Prostate gland (tissue), 2 donors: ENCODE measurements at regions not wholly inside any gene's neighbourhood (a gene's known extent, or its start where the extent isn't known, plus 50 kb on each side); places are given as distances from the start of the nearest gene placed in this dataset.

Experiments
- DNase-seq: peaks from one replicate; pipeline ENCODE4 v3.0.0-alpha.2; 2019; ENCODE audit warnings: low spot score
- H3K27ac ChIP-seq, 2 donors: fragments of 200-600 bp; sonication (generic); 2 replicates each; pipeline ENCODE4 v1.5.1; 2017 to 2019
- H3K27me3 ChIP-seq: fragments of 200-600 bp; sonication (generic); replicated peaks from 2 replicates; pipeline ENCODE4 v1.5.1; 2019; ENCODE audit not compliant: insufficient read depth
- H3K36me3 ChIP-seq, 2 donors: fragments of 200-600 bp; sonication (generic); 1 replicate in 1 of 2; 2 replicates in 1 of 2; pipeline versions ENCODE4 v1.5.1 to v1.8.1; 2017 to 2019
- H3K4me1 ChIP-seq: fragments of 200-600 bp; sonication (generic); replicated peaks from 2 replicates; pipeline ENCODE4 v1.5.1; 2019
- H3K4me3 ChIP-seq, 2 donors: fragments of 200-600 bp; sonication (generic); 2 replicates each; pipeline ENCODE4 v1.5.1; 2017 to 2019
- H3K9me3 ChIP-seq: fragments of 200-600 bp; sonication (generic); 2 replicates; pipeline ENCODE4 v1.5.1; 2017
- CTCF ChIP-seq, 4 experiments: fragments of 200-600 bp in 2 of 4; fragments of 450-650 bp in 2 of 4; sonication (generic) in 2 of 4; IDR thresholded peaks; 1 replicate in 3 of 4; 2 replicates in 1 of 4; pipeline ENCODE4 v1.5.1; 2016 to 2019; ENCODE audit warnings: antibody characterized with exemption in 4 of 4, mild to moderate bottlenecking in 2 of 4, moderate library complexity in 2 of 4
- POLR2A ChIP-seq: fragments of 450-650 bp; IDR thresholded peaks from one replicate; pipeline ENCODE4 v1.6.1; 2016; ENCODE audit warnings: antibody characterized with exemption, mild to moderate bottlenecking
- POLR2AphosphoS5 ChIP-seq: sonication (generic); formaldehyde crosslinking; IDR thresholded peaks from one replicate; pipeline ENCODE4 v1.6.1; 2017; ENCODE audit warnings: antibody characterized with exemption
- WGBS: methylation state at CpG from one replicate; pipeline ENCODE4 v1.1.5; 2018; 5-methylcytosine and 5-hydroxymethylcytosine counted together
- intact Hi-C: fragments of 100-400 bp; cut with DNase I; formaldehyde crosslinking; loops from one replicate; pipeline ENCODE4 v1.14.2; 2022

GRCh38 chr18:4807604-4808293 is 352.6 kb upstream of the DLGAP1 start:
- Histone ChIP-seq H3K27ac (no peak overlapping the region), H3K4me1 (no peaks in the 10 kb centered on the region), H3K27me3 (no peaks in the 10 kb centered on the region), H3K36me3 (no peaks in the 10 kb centered on the region), H3K9me3 (no peaks in the 10 kb centered on the region), H3K4me3 (no peak overlapping the region)
- intact Hi-C loops: no loop called here
- no peak for DNase-seq
- WGBS: 87% methylated on average over 18 of the region's 18 CpGs
- TF ChIP-seq POLR2AphosphoS5 (no peak), CTCF (IDR thresholded peaks at IDR 0.05) (no peak), POLR2A (no peak)

- no peak overlapping the region for H3K4me3 ChIP-seq
- TF ChIP-seq POLR2A (no peak), CTCF (IDR thresholded peaks at IDR 0.05) (no peak), POLR2AphosphoS5 (no peak)
- H3K4me1 ChIP-seq: no peaks in the 10 kb centered on the region
- no peak overlapping the region for H3K27ac ChIP-seq
- no peaks in the 10 kb centered on the region for H3K9me3 ChIP-seq
- no peaks in the 10 kb centered on the region for H3K27me3 ChIP-seq
- no peak for DNase-seq
- intact Hi-C loops: no loop called here
- WGBS: 96% methylated on average over 1 of the region's 1 CpG
- no peaks in the 10 kb centered on the region for H3K36me3 ChIP-seq
Measured at GRCh38 chr18:4806331-4806730, 351.2 kb upstream of the DLGAP1 start.

- intact Hi-C loops: no loop called here
- H3K27me3 ChIP-seq: no peaks in the 10 kb centered on the region
- TF ChIP-seq POLR2A (no peak), POLR2AphosphoS5 (no peak), CTCF (IDR thresholded peaks at IDR 0.05) (no peak)
- H3K4me3 ChIP-seq: no peak overlapping the region
- no peaks in the 10 kb centered on the region for H3K36me3 ChIP-seq
- DNase-seq: no peak
- WGBS: 73% methylated on average over 2 of the region's 2 CpGs
- no peaks in the 10 kb centered on the region for H3K4me1 ChIP-seq
- no peak overlapping the region for H3K27ac ChIP-seq
- no peaks in the 10 kb centered on the region for H3K9me3 ChIP-seq
Measured at GRCh38 chr18:4802296-4802695, 347.2 kb upstream of the DLGAP1 start.

- H3K4me1 ChIP-seq: no peaks in the 10 kb centered on the region
- no peaks in the 10 kb centered on the region for H3K36me3 ChIP-seq
- H3K9me3 ChIP-seq: no peaks in the 10 kb centered on the region
- TF ChIP-seq POLR2A (no peak), CTCF (IDR thresholded peaks at IDR 0.05) (no peak), POLR2AphosphoS5 (no peak)
- no peak overlapping the region for H3K27ac ChIP-seq
- 88% methylated on average over 2 of the region's 2 CpGs for WGBS
- no peak for DNase-seq
- intact Hi-C loops: no loop called here
- H3K4me3 ChIP-seq: no peak overlapping the region
- no peaks in the 10 kb centered on the region for H3K27me3 ChIP-seq
Measured at GRCh38 chr18:4801151-4801550, 346.0 kb upstream of the DLGAP1 start.

- WGBS: 38% methylated on average over 3 of the region's 3 CpGs
- Histone ChIP-seq H3K27me3 (no peaks in the 10 kb centered on the region), H3K4me1 (no peaks in the 10 kb centered on the region), H3K4me3 (no peak overlapping the region), H3K9me3 (no peaks in the 10 kb centered on the region), H3K36me3 (no peaks in the 10 kb centered on the region), H3K27ac (no peak overlapping the region)
- DNase-seq: no peak
- intact Hi-C loops: no loop called here
- TF ChIP-seq POLR2AphosphoS5: no peak
Measured at GRCh38 chr18:4797002-4797685, 342.0 kb upstream of the DLGAP1 start.
